GM19463 (cell line): ENCODE measurements at regions not wholly inside any gene's neighbourhood (a gene's known extent, or its start where the extent isn't known, plus 50 kb on each side); places are given as distances from the start of the nearest gene placed in this dataset.
A peak's percentile ranks its signal among the peaks of the same experiment; 100 is the strongest.
"Not testable (repeated sequence)": the region's sequence is repeated elsewhere in the genome, so short reads cannot be mapped to it uniquely, and the experiment has no call there.

Experiments
- ATAC-seq: cut with Tn5 transposase; IDR thresholded peaks from one replicate; pipeline ENCODE4 v1.9.1; 2021; ENCODE audit warnings: mild to moderate bottlenecking, moderate library complexity; ENCODE audit not compliant: unreplicated experiment

DNA sequence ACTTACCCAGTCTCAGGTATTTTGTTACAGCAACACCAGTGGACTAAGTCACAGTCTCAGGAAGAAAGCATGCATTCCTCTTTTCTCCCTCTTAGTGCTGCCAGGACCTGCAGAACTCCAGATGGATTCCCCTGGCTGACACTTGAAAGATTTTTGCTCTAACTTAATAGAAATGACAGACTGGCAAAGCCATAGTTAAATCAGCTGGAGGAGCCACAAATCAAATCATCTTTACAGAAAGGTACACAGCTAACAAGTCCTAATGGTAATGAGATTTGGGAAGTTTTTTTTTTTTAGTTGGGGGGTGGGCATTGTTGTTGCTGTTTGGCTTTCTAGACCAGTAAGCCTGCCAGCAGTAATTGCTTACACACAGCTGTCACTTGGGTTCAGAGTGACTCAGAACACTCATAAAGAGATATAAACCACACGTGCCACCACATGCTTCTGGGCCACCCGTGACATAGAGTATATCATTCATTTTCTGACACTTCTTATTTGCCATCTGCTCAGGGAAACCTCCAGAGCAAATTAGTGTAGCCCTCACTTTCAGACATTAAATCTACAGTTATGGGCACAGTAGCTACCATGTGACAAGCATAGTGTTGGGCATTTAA is 72.4 kb downstream of the FH start:
- ATAC-seq = no peak

DNA sequence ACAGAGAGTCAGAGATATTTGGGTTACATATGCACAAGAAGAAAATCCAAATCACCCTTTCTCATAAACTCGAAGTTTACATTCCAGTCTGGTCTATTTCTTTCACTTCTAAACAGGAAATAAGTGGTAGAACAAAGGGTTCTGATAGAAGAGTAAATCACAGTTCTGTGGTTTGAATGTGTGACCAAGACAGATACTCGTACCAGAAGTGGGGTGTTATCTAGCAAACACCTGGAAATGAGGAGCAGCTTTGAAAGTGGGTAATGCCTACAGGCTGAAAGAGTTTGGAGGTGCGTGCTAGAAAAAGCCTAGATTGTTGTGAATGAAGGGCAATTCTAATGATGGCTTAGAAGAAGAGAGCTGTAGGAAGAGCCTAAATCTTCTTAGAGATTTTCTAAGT is 74.7 kb downstream of the FH start:
- no peak for ATAC-seq

DNA sequence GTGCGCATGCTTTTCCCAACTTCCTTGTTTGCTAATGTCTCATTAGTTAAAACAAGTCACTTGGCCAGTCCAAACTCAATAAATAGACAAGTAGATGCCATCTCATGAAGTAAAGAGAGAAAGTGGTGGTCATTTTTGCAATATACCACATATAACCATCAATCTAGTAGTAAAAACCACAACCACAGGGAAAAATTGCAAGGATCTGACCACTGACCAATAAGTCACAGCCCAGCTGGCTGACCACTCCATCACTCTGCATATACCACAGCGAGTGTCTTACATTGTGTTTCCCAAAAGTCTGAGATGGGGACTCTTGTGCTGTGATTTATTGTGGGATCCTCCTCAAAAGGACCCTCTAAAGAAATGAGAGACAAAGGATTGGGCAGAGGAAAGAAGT is 76.0 kb downstream of the FH start:
- no peak for ATAC-seq

DNA sequence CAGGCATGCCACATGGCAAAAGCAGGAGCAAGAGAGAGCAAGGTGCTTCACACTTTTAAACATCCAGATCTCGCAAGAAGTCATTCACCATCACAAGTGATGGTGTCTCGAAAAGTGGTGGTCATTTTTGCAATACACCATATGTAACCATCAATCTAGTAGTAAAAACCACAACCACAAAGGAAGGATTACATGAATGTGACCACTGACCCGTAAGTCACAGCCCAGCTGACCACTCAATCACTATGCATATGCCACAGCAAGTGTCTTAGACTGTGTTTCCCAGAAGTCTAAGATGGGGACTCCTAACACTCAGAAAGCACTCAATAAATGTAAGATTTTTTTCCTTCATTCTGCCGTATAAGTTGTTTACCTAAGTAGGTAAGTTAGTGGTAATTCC is 76.9 kb downstream of the FH start:
- ATAC-seq = no peak

DNA sequence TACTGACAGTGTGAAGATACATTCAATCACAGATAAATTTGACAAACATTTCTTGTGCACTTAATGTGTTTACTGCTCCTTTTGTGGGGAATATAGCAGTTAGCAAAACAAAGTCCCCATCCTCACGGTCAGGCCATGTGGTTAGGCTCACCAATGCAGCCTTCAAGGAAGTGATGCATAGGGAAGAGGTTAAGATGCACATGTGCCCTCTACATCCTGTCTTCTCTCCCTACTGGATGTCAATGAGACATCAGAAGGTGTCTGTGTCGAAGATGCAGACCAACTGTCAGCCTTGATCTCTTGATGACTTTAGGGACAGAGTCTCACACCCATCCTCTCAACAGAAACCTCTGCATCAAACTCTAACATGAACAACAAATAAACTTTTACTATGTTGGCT is 78.7 kb downstream of the FH start:
- no peak for ATAC-seq

DNA sequence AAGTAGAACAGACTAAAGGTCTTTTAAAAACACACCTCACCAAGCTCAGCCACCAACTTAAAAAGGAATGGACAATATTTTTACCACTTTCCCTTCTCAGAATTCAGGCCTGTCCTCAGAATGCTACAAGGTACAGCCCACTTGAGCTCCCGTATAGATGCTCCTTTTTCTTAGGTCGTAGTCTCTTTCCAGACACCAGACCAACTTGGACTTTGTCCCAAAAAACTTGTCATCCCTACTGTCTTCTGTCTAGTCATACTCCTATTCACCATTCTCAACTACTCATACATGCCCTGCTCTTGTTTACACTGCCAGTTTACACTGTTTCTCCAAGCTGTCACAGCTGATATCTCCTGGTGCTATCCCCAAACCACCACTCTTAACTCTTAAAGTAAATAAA is 80.9 kb downstream of the FH start:
- not testable (repeated sequence) for ATAC-seq

DNA sequence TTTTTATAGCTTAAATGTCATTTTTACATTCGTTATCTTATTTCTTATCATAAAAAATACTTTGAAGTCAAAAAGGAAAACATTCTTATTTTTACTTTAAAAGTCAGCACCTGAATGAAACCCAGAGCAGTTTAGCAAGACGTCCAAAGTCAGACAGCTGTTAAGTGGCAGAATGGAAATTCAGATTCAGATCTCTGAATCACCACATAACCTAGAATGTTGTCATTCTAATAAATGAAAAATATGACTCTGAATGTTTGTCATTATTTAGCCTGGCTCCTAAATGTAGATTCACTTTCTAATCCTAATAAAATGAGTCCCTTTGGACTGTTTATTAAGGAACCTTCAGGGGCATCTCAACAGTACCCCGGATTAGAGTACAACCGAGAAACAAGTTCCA is 75.2 kb upstream of the RGS7 start:
- no peak for ATAC-seq

DNA sequence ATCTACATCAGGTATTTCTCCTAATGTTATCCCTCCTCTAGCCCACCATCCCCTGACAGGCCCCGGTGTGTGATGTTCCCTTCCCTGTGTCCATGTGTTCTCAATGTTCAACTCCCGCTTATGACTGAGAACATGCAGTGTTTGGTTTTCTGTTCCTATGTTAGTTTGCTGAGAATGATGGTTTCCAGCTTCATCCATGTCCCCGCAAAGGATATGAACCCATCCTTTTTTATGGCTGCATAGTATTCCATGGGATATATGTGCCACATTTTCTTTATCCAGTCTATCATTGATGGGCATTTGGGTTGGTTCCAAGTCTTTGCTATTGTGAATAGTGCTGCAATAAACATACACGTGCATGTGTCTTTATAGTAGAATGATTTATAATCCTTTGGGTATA is 68.1 kb upstream of the RGS7 start:
- ATAC-seq = not testable (repeated sequence)

DNA sequence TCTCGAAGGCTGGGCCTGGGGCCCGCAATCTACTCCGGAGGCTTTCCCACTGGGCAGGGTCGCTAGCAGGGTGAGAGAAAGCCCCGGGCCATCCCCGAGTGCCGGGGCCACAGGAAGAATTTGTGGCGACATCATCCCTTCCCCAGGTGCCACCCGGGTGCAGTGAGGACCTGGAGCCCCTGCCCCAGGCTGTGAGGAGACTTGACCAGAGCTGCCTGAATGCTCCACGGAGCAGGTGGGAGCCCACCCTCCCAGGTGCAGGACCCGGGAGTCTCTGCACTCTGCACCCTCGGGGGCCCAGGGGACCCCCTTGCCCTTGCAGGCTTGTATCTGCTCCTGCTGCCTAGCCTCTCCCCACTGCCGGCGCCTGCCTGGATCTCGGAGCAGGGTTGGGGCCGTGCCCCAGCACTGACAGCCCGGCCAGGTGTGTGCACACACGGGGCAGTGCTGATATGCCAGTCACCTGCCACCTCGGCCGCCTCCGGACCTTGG is 67.5 kb upstream of the RGS7 start:
- peak; percentile 2 for ATAC-seq

DNA sequence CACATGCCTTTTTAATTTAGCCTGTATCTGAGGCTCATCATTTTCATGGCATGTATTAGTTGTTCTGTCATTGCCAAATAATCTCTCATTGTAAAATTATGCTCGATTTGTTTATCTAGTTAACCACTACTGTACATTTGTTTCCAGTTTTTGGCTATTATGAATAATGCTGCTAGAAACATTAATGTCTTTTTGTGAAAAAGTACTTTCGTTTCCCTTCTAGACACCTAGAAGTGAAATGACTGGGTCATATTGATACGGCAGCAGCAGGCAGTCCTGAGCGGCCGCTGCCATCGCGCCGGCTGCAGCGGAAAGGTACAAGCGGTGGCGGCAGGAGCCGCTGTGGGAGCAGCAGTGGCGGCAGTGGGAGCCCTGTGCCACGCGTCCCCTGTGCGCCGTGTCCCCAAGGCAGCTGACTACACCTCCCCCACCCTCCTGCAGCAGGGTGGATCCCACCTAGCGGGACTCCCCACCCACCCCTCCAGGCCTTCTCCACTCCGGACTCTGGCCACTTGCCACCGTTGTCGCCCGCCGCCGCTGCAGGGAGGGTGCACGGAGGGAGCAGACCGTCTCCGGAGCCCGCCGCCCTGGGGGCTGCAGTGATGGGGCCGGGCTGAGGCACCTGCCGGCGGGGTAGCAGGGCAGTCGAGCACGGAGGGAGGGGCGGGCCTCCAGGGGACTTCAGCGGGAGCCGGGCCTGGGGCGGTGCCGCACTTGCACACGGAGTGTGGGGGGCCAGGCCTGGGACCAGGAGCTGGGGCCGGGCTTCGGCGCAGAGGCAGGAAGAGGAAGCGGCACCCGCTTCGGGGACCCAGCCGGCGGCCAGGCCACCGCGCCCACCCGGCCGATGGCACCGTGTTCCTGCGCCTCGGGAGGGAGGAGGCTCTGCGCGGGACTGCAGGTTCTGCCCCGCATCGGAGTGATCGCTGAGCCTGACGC is 66.8 kb upstream of the RGS7 start:
- ATAC-seq = peak; percentile 90

DNA sequence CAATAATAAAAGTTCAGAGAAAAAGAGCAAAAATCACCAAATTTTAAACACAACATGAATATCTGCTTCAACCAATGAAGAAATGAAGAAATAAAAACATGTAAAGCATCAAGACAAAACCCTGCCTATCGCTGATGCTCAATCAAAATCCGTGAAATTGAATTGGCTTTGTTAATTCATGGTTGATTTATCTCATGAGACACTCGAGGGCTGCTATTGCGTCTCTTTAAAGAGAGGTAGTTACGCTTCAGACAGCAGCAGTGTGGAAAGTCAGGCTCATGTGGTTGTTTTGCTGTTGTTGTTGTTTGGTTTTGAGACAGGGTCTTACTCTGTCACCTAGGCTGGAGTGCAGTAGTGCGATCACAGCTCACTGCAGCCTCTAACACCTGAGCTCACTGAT is 65.5 kb upstream of the RGS7 start:
- no peak for ATAC-seq

DNA sequence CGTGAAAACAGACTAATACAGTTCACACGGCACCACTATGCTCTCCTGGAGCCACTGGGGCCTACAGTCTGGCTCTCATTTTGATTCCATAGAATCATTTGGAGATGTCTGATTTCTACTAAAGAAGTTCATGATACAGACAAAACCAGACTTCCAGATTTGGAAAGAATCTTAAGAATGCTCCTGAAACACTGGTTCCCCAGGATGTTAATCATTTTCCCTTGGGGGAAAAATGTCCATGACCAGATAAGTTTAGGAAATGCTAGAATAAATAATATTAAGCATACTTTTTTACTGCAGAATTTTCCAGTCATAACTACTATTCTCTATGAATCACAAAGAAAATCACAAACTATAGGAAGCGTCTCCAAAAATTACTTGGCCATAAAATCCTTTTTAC is 63.0 kb upstream of the RGS7 start:
- no peak for ATAC-seq

DNA sequence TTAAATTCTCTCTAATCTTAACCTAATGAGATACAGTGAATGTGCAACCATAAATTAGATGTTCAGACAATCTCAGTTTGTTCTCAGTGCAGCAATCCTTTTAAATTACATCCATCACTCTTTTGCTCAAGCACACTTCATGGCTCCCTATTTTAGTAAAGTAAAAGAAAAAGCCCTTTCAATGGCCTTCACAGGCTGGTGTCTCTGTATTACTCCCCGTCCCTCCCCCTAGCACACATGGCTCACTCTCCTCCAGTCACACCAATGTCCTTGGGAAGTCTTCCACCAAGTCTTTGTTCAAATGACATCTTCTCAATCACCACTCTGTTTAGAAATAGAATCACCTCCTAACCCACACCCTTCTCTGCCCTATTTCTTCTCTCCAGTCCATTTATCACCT is 60.3 kb upstream of the RGS7 start:
- ATAC-seq = no peak

DNA sequence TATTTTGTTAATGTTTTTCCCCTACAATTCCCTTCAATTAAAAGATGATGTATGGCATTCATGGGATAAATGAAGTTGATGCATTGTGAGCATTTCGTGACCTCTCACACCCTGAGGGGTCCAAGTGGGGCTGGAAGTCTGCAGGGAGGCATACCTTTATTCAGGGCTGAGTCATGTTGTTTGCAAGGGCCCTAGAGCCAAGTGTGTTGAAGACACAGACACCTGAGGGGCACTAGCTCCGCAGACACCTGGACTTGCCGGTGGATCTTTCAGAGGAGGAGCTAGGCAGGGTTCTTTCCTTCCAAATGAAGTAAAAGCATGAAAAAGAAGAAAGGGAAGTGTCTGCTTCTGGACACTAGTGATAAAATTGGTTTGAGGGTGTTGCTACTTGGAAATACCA is 57.0 kb upstream of the RGS7 start:
- ATAC-seq = no peak

DNA sequence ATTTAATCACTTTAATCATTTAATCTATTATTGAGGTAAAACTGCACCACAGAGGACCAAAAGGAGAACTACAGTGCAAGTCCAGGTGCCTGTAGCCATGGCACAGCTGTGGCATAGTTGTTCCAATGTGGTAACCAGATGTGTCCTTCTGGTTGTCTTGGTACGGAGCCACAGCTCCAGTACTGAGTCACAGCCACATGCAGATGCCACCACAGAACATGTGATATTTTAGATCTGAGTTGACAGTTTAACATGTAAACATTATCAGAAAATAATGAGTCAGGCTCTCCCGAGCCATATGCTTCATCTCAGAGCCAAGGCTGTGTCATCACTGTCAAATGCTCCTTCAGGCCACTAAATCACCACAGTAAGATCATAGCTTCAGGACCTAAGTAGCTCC is 56.4 kb upstream of the RGS7 start:
- ATAC-seq = peak; percentile 75

DNA sequence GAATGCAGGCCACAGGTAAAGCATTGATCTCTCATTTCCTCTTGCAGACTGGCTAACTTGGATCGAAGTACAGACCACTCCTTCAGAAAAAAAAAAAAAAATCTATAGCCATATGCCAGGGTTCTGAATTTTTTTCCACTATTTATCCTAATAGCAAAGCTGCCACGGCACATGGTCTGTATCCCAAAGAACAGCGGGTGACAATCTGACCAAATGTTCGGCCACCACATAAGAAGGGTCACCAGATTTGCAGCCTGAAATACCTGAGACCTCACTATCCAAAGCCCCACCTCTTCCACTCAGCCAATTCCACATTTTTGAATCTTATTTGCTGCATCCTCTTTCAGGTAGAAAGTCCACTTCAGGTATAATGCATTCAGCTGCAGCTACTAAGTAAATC is 55.6 kb upstream of the RGS7 start:
- ATAC-seq = no peak

DNA sequence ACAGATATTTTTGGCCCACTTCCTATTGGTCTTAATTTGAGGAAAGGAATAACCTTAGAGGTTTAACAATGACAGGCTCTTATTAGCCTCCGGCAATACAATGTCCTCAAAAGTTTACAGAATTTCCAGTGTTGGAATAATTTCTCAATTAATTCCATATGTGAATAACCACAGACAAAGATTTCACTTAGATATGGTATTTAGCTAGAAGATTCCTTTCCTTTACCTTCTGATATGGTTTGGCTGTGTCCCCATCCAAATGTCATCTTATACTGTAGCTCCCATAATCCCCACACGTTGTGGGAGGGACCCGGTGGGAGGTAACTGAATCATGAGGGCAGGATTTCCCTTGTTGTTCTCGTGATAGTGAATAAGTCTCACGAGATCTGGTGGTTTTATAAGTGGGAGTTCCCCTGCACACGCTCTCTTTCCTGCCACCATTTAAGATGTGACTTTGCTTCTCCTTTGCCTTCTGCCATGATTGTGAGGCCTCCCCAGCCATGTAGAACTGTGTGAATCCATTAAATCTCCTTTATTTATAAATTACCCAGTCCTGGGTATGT is 54.9 kb upstream of the RGS7 start:
- ATAC-seq = no peak

DNA sequence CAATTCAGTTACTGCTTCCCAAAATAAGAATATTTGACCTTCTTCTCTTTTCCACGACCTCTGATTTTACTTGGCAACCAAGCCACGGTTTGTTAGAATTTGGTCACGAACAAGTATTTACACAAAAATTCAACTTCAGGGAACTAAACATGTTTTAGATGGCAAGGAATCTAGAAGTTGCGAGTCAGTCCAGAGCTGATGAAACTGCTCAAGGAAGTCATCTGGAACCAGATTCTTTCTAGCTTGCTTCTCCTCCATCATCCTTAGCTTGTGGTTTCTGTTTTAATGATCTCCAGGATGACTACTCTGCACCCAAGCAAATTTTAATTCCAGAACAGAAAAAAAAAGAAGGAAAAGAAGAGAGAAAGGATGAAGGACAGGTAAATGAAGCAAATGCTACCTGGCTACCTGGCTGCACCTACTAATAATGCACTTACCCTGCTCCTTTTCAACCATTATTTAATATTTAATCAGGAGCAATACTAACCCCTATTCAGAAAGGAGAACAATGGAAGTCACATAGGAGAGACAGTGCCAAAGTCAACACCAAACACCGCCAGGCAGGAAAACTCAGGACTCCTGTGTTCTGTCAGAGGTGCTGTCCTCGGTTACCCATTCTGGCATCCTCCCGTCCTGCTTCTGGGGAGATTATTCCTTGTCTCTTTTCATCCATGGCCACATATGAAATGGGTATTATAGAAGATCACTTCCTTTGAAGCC is 54.2 kb upstream of the RGS7 start:
- no peak for ATAC-seq

DNA sequence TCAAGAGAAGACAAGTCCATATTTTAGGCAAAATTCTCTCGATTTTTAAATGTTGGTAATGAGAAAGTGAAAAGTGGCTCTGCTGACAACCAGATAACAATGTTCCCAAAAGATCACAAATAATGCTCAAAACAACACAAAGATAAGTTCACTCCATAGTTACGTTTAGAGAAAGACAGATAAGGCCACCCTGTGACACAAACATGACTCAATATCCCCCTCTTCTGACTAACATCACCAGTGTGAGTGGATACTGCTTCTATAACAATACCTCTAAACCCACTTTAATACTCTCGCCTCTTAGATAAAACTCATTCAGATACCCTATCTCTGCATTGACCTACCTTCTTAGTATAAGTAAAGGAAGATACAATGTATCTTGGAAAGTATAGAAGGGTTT is 51.2 kb upstream of the RGS7 start:
- ATAC-seq = no peak
